HG03045 (cell line): ENCODE measurements at regions not wholly inside any gene's neighbourhood (a gene's known extent, or its start where the extent isn't known, plus 50 kb on each side); places are given as distances from the start of the nearest gene placed in this dataset.

ENCODE experiments used
- ATAC-seq: cut with Tn5 transposase; IDR thresholded peaks from one replicate; pipeline ENCODE4 v1.9.1; 2021; ENCODE audit warnings: mild to moderate bottlenecking, moderate library complexity; ENCODE audit not compliant: unreplicated experiment

GRCh38 chr1:222301652-222302051 is 246.3 kb downstream of the HHIPL2 start:
- ATAC-seq = no peak

GRCh38 chr1:222299524-222299923 is 248.4 kb downstream of the HHIPL2 start:
- ATAC-seq = no peak

- ATAC-seq = no peak
These were observed 257.0 kb downstream of the HHIPL2 start for GRCh38 chr1:222290866-222291265.

GRCh38 chr1:222288053-222288452 is 259.9 kb downstream of the HHIPL2 start:
- no peak for ATAC-seq

- ATAC-seq = no peak
These were observed 261.9 kb downstream of the HHIPL2 start for GRCh38 chr1:222286011-222286410.

- ATAC-seq = no peak
These were observed 262.4 kb downstream of the HHIPL2 start for GRCh38 chr1:222285526-222285925.

GRCh38 chr1:222284466-222284865 is 263.4 kb downstream of the HHIPL2 start:
- no peak for ATAC-seq

GRCh38 chr1:222283147-222283768 is 264.6 kb downstream of the HHIPL2 start:
- ATAC-seq = no peak

- no peak for ATAC-seq
These were observed 268.3 kb downstream of the HHIPL2 start for GRCh38 chr1:222279591-222279990.

- ATAC-seq = no peak
These were observed 269.4 kb downstream of the HHIPL2 start for GRCh38 chr1:222278501-222278900.

- no peak for ATAC-seq
These were observed 272.0 kb downstream of the HHIPL2 start for GRCh38 chr1:222275729-222276465.

- ATAC-seq = no peak
These were observed 272.7 kb downstream of the HHIPL2 start for GRCh38 chr1:222275001-222275728.

- no peak for ATAC-seq
These were observed 281.4 kb downstream of the HHIPL2 start for GRCh38 chr1:222266223-222267196.

- no peak for ATAC-seq
These were observed 284.1 kb downstream of the HHIPL2 start for GRCh38 chr1:222263791-222264190.

GRCh38 chr1:222257027-222257426 is 290.9 kb downstream of the HHIPL2 start:
- ATAC-seq = no peak

GRCh38 chr1:222256058-222256457 is 291.8 kb downstream of the HHIPL2 start:
- no peak for ATAC-seq

- no peak for ATAC-seq
These were observed 295.1 kb downstream of the HHIPL2 start for GRCh38 chr1:222252788-222253187.

- no peak for ATAC-seq
These were observed 296.1 kb downstream of the HHIPL2 start for GRCh38 chr1:222251847-222252246.

GRCh38 chr1:222250376-222250775 is 297.5 kb downstream of the HHIPL2 start:
- no peak for ATAC-seq

- no peak for ATAC-seq
These were observed 300.0 kb downstream of the HHIPL2 start for GRCh38 chr1:222247811-222248310.

GRCh38 chr1:222247081-222247480 is 300.8 kb downstream of the HHIPL2 start:
- ATAC-seq = no peak
